Ascending aorta (tissue), 2 donors: ENCODE measurements at regions not wholly inside any gene's neighbourhood (a gene's known extent, or its start where the extent isn't known, plus 50 kb on each side); places are given as distances from the start of the nearest gene placed in this dataset.

ENCODE experiments used
- DNase-seq, 2 donors: peaks; one replicate each; pipeline ENCODE4 v3.0.0-alpha.2; 2019; ENCODE audit warnings: low spot score in 2 of 2
- H3K27ac ChIP-seq, 2 donors: fragments of 200-600 bp; sonication (generic); one replicate each; pipeline ENCODE4 v1.5.1; 2016 to 2017; ENCODE audit warnings: mild to moderate bottlenecking in 1 of 2
- H3K27me3 ChIP-seq: fragments of 200-600 bp; sonication (generic); one replicate; pipeline ENCODE4 v1.5.1; 2017
- H3K36me3 ChIP-seq, 2 donors: fragments of 200-600 bp; sonication (generic); one replicate each; pipeline ENCODE4 v1.5.1; 2016
- H3K4me1 ChIP-seq, 2 donors: fragments of 200-600 bp; sonication (generic); one replicate each; pipeline ENCODE4 v1.5.1; 2016 to 2017; ENCODE audit warnings: mild to moderate bottlenecking in 1 of 2
- H3K4me3 ChIP-seq, 2 donors: fragments of 200-600 bp; sonication (generic); one replicate each; pipeline ENCODE4 v1.5.1; 2016 to 2017; ENCODE audit warnings: mild to moderate bottlenecking in 1 of 2
- H3K9me3 ChIP-seq, 2 donors: fragments of 200-600 bp; sonication (generic); one replicate each; pipeline ENCODE4 v1.5.1; 2016
- CTCF ChIP-seq, 3 experiments: fragments of 200-600 bp in 2 of 3; fragments of 450-650 bp in 1 of 3; sonication (generic) in 2 of 3; IDR thresholded peaks; one replicate each; pipeline ENCODE4 v1.5.1; 2016 to 2019; ENCODE audit warnings: antibody characterized with exemption in 3 of 3, mild to moderate bottlenecking in 1 of 3, moderate library complexity in 1 of 3
- intact Hi-C: fragments of 100-400 bp; cut with DNase I; formaldehyde crosslinking; loops from one replicate; pipeline ENCODE4 v1.15.1; 2023

DNA sequence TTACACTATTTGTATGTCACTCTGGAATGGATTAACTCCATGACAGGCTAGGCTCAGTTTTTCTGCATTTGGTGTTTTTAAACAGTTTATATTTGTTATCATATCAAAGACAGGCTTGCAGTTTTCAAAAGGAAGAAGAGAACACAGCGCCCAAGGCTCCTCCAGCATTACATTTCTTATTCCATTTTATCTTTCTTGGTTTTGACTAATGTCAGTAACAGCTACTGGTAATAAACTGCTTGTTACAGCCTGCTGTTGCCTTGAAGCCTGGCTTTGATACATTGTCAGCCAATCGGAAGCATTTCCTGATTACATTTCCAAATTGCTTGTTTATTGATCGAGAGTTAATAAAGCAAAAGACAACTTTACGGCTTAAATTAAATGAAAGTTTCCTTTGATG, 166.0 kb upstream of the MDFIC start:
- no peaks in the 10 kb centered on the region for H3K9me3 ChIP-seq
- intact Hi-C loops, result no loop called here
- no peak for TF ChIP-seq CTCF (IDR thresholded peaks at IDR 0.05)

GRCh38 chr7:114758661-114759227, 163.2 kb upstream of the MDFIC start:
- H3K9me3 ChIP-seq, result no peaks in the 10 kb centered on the region
- no peak overlapping the region for H3K27ac ChIP-seq
- H3K4me3 ChIP-seq, result no peak overlapping the region
- no peak for DNase-seq
- no peaks in the 10 kb centered on the region for H3K27me3 ChIP-seq
- no peaks in the 10 kb centered on the region for H3K36me3 ChIP-seq
- H3K4me1 ChIP-seq, result peaks cover 0 to 2% of the 10 kb centered on the region in 2 donors
- TF ChIP-seq CTCF (IDR thresholded peaks at IDR 0.05), result no peak
- intact Hi-C loops, result no loop called here

More for the DNA sequence above, 166.0 kb upstream of the MDFIC start:
- H3K27ac ChIP-seq, result no peak overlapping the region
- no peaks in the 10 kb centered on the region for H3K27me3 ChIP-seq
- no peaks in the 10 kb centered on the region for H3K4me1 ChIP-seq
- H3K4me3 ChIP-seq, result no peak overlapping the region
- no peaks in the 10 kb centered on the region for H3K36me3 ChIP-seq
- no peak for DNase-seq

DNA sequence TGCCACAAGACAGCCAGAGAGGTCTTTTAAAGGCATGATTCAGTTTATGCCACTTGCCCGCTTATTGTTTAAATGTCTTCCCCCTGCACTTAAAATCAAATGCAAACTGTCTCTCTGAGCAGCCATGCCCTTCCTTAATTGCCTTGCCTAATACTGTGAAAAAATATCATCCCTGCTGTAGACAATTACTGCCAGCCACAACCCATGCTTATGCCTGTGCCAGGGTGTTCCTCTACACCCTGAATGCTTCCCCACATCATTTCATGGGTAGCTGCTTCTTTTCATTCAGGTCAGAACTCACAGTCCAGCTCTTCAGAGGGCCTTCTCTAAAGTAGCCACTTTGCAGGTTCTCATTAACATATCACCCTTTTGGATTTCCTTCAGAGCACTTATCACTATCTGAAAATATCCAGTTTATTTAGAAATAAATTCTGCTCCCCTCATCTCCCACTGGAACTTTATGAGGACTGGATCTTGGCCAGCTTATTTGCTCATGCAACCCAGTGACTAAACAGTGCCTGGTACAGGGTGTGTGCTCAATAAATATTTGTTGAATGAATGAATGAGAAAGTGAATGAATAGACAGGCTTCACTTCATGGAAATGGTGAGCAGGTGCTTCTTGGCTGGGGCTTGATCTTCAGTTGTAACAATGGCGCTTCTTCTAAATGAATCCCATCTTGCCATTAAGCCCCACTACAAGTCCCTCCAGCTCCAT, 162.4 kb upstream of the MDFIC start:
- DNase-seq, result no peak
- TF ChIP-seq CTCF (IDR thresholded peaks at IDR 0.05), result no peak
- intact Hi-C loops, result no loop called here

DNA sequence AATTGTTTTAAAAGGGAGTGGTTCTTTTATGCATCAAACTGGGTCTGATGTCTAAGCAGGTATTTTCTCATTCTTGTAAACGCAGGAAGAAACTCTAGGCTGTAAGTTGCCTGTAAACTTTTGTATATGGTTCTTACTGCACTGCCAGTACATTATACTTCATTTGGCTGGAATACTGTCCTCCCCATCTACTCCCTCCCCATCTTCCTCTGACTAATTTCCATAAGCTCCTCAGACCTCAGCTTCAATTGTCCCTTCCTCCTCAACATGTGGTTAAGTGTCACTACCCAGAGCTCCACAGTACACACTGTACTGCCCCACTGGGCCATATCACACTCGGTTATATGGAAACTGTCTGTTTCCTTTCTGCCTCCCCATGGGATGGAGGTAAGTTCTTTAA, 161.4 kb upstream of the MDFIC start:
- H3K27ac ChIP-seq, result no peak overlapping the region
- H3K36me3 ChIP-seq, result no peaks in the 10 kb centered on the region
- H3K27me3 ChIP-seq, result no peaks in the 10 kb centered on the region
- no peak for DNase-seq
- intact Hi-C loops, result no loop called here
- peaks cover 0 to 2% of the 10 kb centered on the region in 2 donors for H3K4me1 ChIP-seq
- no peak overlapping the region for H3K4me3 ChIP-seq
- no peaks in the 10 kb centered on the region for H3K9me3 ChIP-seq
- no peak for TF ChIP-seq CTCF (IDR thresholded peaks at IDR 0.05)

More for the DNA sequence above, 162.4 kb upstream of the MDFIC start:
- Histone ChIP-seq H3K9me3 (no peaks in the 10 kb centered on the region), H3K4me1 (peaks cover 0 to 2% of the 10 kb centered on the region in 2 donors), H3K4me3 (no peak overlapping the region), H3K27me3 (no peaks in the 10 kb centered on the region), H3K27ac (no peak overlapping the region), H3K36me3 (no peaks in the 10 kb centered on the region)

DNA sequence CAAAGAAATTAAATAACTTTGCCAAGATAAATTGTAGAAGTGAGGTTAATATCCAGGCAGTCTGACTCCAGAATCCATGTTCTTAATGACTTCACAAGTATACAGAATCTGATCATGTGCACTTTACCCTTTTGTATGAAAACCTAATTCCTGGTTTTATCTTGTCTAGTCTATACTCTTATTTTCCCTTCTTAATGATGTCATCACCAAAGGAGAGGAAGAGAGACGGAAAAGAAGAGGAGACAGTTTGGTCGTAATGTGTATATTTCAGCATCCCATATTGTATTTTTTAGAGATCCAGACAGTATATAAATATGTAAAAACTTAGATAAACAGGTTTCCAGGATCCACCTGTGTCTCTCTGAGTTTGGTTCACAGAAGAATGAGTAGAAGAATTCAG, 159.9 kb upstream of the MDFIC start:
- DNase-seq, result no peak
- H3K36me3 ChIP-seq, result no peaks in the 10 kb centered on the region
- no peak for TF ChIP-seq CTCF (IDR thresholded peaks at IDR 0.05)
- no peak overlapping the region for H3K27ac ChIP-seq
- H3K4me3 ChIP-seq, result no peak overlapping the region
- H3K4me1 ChIP-seq, result peaks cover 0 to 2% of the 10 kb centered on the region in 2 donors
- no peaks in the 10 kb centered on the region for H3K27me3 ChIP-seq
- intact Hi-C loops, result no loop called here
- H3K9me3 ChIP-seq, result no peaks in the 10 kb centered on the region
